Glomerular visceral epithelial cell (primary cell): ENCODE measurements at regions not wholly inside any gene's neighbourhood (a gene's known extent, or its start where the extent isn't known, plus 50 kb on each side); places are given as distances from the start of the nearest gene placed in this dataset.
"Not testable (repeated sequence)": the region's sequence is repeated elsewhere in the genome, so short reads cannot be mapped to it uniquely, and the experiment has no call there.

Source experiments
- DNase-seq: peaks from one replicate; pipeline ENCODE4 v3.0.0-alpha.2; 2016; ENCODE audit errors: extremely low spot score

DNA sequence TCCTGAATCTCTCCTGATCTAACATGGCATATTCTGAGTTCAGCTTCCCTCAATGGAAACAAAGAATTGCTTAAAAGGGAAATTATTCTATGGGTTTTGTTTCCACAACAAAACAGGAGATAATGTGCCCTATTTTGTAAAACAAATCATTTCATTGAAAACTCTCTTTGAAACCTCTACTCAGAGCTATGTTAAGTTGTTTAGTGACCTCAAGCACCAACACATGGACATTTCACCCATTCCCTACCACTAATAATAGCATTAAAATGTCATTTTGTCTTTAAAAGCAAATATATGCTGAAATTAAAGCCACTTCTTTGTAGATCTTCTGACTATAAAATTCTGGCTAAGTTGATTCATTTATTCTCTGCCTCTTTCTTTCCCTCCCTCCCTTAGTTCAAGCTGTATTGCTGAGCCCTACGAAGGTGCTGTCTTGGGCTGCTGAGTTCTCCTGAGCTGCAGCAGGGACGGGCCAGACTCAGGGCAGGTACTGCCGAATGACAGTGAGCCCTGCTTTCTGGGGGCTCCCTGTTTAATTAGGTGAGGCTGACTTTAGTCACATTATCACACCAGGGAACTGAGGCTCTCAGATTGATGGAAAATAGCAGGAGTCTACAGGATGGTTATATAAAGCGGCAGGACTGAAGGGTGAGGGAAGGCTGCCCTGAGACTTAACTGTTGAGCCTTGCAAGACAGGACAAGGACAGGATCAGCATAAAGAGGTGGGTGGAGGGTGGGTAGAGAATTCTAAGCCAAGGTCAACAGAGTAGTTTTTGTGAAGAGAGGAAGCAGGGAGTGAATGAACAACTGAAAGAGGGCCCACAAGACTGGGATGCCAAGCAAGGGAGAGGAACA, 1685.1 kb downstream of the SPATA31A7 start:
- not testable (repeated sequence) for DNase-seq

DNA sequence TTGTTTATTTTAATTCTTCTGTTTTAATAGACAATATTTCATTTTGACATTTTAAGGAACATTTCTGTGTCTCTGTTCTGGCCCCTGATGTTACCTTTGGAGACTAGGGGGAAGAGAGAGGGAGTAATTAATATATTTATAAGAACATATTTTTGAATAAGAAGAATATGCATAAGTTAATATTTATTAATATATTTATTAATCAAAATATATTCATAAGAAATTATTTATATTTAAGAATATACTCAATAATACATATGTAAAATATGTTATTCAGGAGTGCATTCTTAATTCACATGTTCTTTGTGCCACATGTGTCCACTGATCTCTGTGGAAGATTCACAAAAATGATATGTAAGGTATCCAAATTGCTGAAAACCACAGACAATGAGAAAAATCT, 1687.7 kb downstream of the SPATA31A7 start:
- DNase-seq = not testable (repeated sequence)

DNA sequence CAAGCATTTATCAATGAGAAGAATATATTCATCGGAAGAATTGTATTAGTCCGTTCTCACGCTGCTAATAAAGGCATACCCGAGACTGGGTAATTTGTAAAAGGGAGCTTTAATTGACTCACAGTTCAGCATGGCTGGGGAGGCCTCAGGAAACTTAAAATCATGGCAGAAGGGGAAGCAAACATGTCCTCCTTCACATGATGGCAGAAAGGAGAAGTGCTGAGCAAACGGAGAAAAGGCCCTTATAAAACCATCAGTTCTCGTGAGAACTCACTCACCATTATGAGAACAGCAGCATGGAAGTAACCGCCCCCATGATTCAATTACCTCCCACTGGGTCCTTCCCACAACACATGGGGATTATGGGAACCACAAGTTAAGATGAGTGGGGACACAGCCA, 1688.2 kb downstream of the SPATA31A7 start:
- not testable (repeated sequence) for DNase-seq

DNA sequence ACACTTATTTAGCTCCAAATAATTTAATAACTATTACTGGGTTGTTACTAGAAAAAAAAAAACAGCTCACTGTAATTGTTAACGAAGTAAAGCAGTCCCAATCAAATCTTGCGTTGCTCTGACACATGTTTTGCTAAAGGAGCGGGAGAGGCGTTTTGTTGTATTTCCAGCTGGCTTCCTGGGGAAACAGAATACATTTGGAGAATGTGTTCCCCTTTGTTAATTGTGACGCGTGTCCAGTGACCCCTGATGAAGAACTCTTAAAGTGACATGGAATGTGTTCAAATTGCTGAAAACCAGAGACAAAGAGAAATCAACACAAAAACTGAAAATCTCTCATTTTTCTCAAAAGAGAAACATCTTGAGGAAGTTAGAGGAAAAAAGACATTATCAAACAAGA, 1690.6 kb downstream of the SPATA31A7 start:
- DNase-seq = not testable (repeated sequence)

DNA sequence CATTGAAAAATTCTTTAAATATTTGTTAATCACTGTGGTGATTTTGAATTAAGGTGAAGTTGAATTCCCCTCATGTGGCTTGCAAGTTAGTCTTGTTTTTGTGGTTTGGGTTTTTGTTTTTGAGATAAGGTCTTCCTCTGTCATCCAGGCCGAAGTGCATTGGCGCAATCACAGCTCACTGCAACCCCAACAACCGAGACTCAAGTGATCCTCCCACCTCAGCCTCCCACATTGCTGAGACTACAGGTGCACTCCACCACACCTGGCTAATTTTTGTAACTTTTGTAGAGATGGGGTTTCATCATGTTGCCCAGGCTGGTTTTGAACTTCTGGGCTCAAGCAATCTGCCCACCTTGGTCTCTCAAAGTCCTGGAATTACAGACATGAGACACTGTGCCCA, 1691.1 kb downstream of the SPATA31A7 start:
- not testable (repeated sequence) for DNase-seq

DNA sequence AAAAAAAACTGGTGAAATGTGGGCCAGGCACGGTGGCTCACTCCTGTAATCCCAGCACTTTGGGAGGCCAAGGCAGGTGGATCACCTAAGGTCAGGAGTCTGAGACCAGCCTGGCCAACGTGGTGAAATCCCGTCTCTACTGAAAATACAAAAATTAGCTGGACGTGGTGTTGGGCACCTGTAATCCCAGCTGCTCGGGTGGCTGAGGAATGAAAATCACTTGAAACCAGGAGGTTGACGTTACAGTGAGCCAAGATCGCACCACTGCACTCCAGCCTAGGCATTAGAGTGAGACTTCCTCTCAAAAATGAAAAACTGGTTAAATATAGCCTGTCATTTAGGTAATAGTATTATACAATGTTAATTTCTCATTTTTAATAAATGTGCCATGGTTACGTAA, 1692.0 kb downstream of the SPATA31A7 start:
- DNase-seq = not testable (repeated sequence)

DNA sequence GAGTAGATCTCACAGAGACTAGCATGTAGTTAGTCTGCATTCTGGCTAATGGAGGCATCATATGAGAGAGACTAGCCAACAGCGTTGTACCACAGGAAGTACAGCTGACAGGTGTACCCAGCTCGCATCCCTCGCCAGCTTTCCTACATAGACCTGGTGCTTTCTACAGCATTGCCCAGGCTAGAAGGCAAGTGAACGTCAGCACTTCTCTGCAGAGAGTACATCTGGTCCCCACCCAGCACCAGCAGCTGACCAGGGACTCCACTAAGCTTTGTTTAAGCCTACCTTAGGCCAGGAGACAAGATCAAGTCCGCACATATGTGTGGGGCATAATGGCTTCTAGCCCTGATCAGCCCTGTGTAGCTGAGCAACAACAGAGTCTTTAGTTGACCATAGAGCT, 1692.9 kb downstream of the SPATA31A7 start:
- not testable (repeated sequence) for DNase-seq

DNA sequence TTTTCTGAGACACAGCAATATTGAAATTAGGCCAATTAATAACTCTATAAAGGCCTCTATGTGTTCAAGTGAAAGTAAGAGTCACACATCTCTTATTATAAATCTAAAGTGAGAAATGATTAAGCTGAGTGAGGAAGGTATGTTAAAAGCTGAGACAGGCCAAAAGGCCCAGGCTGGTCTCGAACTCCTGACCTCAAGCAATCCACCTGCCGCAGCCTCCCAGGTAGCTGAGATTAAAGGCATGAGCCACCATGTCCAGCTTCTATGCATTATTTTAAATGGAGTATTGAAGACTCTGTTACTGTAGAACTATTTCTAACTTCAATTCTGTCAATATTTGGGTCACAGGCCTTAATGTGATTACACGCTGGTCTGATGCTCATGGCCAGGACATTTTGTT, 1706.9 kb downstream of the SPATA31A7 start:
- DNase-seq = not testable (repeated sequence)

DNA sequence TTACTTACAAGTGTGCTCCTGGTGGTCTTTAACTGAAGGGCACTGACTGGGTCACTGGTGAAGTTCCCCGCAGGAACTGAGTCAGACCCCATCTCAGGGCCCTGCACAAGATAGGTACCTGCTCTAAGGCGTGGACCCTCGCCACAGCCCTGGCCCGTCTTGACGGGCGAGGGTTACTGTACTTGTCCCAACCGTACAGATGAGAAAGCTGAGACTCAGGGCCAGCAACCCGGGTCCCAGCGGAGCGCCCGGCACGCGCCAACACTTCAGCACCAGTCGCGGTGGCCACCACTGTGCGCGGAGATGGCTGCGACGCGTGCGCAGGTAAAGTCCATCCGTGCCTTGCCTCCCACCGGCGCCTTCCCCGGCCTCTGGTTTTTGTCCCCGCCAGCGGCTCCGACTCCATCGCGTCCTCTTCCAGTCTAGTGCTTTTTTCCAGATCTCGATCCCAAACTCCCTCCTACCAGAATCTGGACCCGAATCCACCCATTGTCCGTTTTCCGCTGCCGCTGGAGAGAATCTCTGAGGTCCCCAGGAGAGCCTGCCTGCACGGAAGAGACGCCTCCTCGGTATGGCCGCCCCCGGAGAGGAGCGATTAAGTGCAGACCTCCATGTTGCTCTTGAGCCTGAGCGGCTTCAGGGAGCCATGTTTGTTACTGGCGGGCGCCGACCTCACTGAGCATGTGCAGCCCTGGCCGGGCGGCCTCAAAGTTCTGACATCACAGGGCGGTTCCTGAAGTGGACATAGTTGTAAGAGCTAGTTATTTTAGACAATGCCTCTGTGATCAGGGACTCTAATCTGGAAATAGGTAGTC, 1707.8 kb downstream of the SPATA31A7 start:
- peak; percentile 12 for DNase-seq

DNA sequence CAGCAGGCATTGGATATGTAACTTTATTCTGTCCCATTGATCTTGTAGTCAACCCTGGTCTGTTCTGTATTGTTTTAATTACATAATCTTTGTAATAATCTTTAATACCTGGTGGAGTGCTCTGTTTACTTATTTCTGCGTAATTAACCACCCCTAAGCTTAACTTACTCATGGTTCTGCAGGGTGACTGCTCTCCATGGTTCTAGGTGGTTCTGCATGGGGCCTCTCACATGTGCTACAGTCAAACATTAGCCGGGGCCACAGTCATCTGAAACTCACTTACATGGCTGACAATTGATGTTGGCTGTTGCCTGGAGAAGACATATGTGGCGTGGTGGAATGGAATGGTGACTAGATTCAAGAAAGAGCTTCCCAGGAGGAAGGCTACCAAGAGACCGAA, 1709.8 kb downstream of the SPATA31A7 start:
- DNase-seq = not testable (repeated sequence)

DNA sequence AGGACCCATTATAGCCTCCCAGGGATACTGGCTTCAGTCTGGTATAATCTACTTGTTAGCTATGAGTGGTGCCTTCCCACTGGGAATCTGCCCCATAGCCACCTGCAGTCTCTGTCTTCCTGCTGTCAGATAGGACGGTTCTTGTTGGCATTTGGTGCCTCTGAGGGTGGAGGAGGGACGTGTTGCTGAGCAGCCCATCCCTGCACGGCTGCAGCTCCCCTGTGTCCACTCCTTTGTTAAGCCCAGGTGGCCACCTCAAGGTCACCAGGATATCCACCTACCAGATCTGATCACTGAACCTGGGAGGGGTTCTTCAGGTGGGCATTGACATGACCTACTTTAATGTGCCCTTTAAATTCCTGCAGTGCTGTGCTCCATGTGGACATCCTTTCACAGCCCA, 1714.2 kb downstream of the SPATA31A7 start:
- not testable (repeated sequence) for DNase-seq

DNA sequence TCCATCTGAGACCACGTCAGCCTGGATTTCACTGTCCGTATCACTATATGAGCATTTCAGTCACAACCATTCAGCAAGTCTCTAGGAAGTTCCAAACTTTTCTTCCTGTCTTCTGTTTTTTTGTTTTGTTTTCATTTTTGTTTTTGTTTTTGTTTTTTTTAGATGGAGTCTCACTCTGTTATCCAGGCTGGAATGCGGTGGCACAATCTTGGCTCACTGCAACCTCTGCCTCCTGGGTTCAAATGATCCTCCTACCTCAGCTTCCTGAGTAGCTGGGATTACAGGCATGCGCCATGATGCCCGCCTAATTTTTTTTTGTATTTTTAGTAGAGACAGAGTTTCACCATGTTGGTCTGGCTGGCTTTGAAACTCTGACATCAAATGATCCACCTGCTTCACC, 1715.9 kb downstream of the SPATA31A7 start:
- DNase-seq = not testable (repeated sequence)

DNA sequence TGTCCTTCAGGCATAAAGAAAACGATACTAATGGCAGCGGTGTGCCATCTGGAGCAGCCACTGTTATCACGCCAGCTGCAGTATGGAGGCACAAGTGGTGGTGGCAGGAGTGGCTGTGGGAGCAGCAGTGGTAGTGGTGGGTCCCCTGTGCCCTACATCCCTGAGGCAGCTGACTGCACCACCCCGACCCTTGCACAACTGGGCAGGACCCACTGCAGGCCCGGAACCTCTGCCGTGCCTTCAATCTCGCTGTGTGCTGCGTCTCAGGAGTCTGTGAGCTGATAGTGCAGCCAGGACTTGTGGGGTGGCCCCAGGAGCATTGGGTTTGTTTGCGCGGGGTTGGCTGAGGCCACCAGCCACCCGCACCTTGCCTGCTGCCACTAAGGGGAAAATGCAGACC, 1718.0 kb downstream of the SPATA31A7 start:
- DNase-seq = not testable (repeated sequence)

DNA sequence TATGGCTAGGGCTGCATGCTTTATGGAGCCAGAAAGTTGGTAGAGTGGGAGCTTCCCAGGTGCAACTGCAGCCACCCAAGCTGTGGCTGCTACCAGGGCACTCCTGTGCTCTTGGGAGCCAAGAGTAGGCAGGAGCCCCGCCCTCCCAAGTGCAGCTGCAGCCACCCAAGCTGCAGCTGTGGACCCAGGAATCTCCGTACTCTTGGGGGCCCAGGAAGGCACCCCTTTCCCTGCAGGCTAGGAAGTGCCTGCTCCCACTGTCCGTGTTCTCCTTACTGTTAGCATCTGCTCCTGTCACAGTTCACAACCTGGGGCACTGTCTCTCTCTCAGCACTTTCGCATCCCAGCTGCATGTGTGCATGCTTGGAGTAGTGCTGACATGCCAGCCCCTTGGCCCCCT, 1718.4 kb downstream of the SPATA31A7 start:
- DNase-seq = not testable (repeated sequence)

DNA sequence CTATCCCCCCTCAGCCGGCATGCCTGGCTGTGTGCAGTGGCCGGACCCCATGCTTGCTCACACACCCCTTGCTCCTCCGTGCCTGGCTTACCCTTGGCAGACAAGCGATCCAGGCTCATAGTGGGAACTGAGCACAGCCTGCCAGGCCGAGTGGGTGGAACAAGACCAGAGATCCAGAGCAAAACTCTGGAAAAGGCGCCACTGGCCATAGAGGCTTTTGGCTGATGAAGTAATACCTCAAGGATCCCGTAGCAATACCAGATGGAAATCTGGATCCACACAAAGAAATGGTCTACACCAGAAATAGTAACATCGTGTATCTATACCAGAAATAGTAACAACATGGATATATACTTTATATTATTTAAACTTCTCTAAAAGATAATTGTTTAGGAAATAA, 1719.6 kb downstream of the SPATA31A7 start:
- not testable (repeated sequence) for DNase-seq

DNA sequence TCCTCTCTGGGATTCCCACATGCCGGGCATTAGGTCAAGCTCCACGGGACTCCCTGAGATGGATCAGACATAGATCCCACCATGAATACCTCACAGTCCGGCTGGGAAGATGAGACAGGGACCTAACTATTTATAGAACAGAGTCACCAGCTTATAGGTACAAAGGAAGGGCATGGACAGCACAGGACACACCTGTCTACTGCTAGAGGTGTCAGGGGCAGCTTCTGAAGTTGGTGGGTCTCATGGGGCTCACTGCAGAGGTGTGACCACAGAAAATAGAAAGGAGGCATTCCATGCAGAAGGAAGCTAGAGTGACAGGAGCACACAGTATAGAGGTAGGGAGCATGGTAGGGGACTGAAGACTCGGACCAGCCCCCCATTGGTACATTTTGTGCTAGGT, 1722.4 kb downstream of the SPATA31A7 start:
- not testable (repeated sequence) for DNase-seq

DNA sequence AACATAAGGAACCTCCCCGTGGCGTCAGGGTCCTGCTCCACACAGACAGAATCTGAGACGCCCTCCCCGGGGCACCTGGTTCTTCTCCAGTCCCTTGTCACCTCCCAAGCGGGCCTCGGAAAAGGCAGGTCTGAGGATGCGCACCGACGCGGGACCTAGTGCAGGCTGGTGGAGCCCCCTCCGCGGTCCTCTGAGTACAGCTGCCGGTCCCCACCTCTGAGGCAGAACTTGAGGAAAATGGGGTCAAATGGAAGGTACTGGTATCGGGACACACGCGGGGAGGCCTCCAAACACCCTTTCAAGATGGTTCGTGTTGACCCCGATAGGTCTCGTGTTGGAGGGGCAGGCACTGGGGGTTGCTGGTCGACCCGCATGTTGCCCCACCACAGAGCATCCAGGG, 1725.3 kb downstream of the SPATA31A7 start:
- not testable (repeated sequence) for DNase-seq

DNA sequence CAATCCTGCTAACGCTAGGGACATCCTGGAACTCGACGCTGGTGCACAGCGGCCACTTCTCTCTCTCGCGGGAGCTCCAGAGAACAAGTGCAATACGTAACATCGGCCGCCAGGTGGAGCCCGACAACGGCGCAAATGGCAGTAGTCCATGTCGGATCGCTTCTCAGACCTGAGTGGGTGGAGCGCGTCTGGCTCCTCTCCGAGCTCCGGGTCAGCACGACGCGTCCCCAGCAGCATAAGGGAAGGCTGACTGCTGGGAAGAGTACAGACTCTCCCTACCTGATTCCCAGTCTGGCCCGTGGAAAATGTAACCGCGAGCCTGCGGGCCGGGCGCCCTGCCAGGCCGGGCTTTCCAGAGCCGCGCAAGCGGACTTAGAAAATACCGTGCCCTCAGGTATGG, 1725.8 kb downstream of the SPATA31A7 start:
- DNase-seq = not testable (repeated sequence)

DNA sequence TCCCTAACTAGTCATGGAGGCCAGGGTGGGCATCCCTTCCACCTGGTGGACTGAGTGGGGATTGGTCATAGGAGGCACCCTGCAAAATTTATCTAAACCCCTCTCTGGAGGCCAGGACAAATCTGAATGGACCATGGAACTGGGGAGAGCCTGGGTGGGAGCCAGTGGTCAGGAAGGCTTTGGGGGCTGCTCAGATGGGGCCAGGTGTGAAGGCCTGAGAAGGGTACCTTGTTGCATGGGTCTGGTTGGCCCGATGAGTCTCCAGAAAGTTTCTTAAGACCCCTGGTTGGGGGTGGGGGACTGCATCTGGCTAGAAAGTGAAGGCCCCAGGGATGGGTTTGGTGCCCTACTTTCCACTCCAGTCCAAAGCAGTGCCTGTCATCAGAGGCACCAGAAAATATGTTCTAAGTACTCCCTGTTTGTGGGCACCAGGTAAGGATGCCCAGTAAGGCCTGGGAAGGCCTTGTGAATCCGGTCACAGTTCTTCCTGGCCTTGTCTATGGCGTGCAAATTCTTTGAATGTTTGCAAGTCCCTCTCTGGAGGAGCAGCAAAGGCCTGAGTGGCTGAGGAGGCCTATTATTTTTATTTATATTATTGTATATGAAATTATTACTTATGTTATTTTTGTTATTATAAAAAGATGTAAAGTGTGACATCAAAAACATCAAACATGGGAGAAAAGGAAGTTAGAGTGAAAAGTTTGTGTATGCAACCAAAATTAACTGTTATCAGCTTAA, 1729.0 kb downstream of the SPATA31A7 start:
- not testable (repeated sequence) for DNase-seq

DNA sequence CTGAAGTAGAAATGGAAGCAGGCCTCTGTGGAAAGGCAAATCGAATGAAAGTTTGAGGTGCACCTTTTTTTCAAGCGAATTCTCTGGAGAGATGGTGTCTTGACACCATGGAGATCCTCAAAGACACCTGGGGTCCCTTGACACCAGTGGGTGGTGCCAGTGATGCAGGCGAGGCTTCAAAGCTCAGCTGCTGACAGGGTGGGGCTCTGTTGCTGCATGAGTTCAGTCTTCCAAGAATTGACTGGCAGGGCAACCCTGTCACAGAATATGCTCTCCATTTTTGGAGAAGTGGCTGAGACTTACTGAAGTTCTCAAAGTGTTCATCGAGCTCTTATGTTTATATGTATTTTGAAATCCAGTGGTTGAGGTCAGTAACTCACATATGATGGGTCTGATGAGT, 1741.6 kb downstream of the SPATA31A7 start:
- DNase-seq = not testable (repeated sequence)

DNA sequence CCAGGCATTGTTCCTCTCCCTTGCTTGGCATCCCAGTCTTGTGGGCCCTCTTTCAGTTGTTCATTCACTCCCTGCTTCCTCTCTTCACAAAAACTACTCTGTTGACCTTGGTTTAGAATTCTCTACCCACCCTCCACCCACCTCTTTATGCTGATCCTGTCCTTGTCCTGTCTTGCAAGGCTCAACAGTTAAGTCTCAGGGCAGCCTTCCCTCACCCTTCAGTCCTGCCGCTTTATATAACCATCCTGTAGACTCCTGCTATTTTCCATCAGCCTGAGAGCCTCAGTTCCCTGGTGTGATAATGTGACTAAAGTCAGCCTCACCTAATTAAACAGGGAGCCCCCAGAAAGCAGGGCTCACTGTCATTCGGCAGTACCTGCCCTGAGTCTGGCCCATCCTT, 1763.0 kb downstream of the SPATA31A7 start:
- DNase-seq = not testable (repeated sequence)
